Activated CD4-positive, CD25-positive, alpha-beta regulatory T cell treated with anti-CD3 and anti-CD28 coated beads, Interleukin-2, amount 50 U/mL, for 72 hours (primary cell): ENCODE measurements at regions not wholly inside any gene's neighbourhood (a gene's known extent, or its start where the extent isn't known, plus 50 kb on each side); places are given as distances from the start of the nearest gene placed in this dataset.

Source experiments
- DNase-seq: peaks from one replicate; pipeline ENCODE4 v3.0.0; 2021

- DNase-seq = no peak
Observed at GRCh38 chr2:133817680-133818566, 249.7 kb upstream of the NCKAP5 start.

- DNase-seq = no peak
Observed at GRCh38 chr2:133818661-133819060, 250.4 kb upstream of the NCKAP5 start.

- DNase-seq = no peak
Observed at GRCh38 chr2:133819906-133820305, 251.6 kb upstream of the NCKAP5 start.

- DNase-seq = no peak
Observed at GRCh38 chr2:133821107-133821760, 253.0 kb upstream of the NCKAP5 start.

- DNase-seq = no peak
Observed at GRCh38 chr2:133822517-133823225, 254.4 kb upstream of the NCKAP5 start.

- no peak for DNase-seq
Observed at GRCh38 chr2:133823226-133823550, 254.9 kb upstream of the NCKAP5 start.

- no peak for DNase-seq
Observed at GRCh38 chr2:133824869-133825268, 256.6 kb upstream of the NCKAP5 start.

- no peak for DNase-seq
Observed at GRCh38 chr2:133825778-133826177, 257.5 kb upstream of the NCKAP5 start.

- DNase-seq = no peak
Observed at GRCh38 chr2:133828913-133829312, 260.6 kb upstream of the NCKAP5 start.

- no peak for DNase-seq
Observed at GRCh38 chr2:133829450-133830020, 261.3 kb upstream of the NCKAP5 start.

- DNase-seq = no peak
Observed at GRCh38 chr2:133833746-133834145, 265.5 kb upstream of the NCKAP5 start.

GRCh38 chr2:133835821-133836619, 267.8 kb upstream of the NCKAP5 start:
- DNase-seq = no peak

GRCh38 chr2:133836691-133837345, 268.6 kb upstream of the NCKAP5 start:
- DNase-seq = no peak

GRCh38 chr2:133837441-133838094, 269.3 kb upstream of the NCKAP5 start:
- no peak for DNase-seq

- no peak for DNase-seq
Observed at GRCh38 chr2:133838642-133839365, 270.5 kb upstream of the NCKAP5 start.

GRCh38 chr2:133839677-133840076, 271.4 kb upstream of the NCKAP5 start:
- DNase-seq = no peak

- DNase-seq = no peak
Observed at GRCh38 chr2:133840761-133841160, 272.5 kb upstream of the NCKAP5 start.

GRCh38 chr2:133841900-133842299, 273.6 kb upstream of the NCKAP5 start:
- DNase-seq = no peak

- no peak for DNase-seq
Observed at GRCh38 chr2:133842446-133842845, 274.2 kb upstream of the NCKAP5 start.

GRCh38 chr2:133843091-133843490, 274.8 kb upstream of the NCKAP5 start:
- DNase-seq = no peak

- no peak for DNase-seq
Observed at GRCh38 chr2:133843551-133843950, 275.3 kb upstream of the NCKAP5 start.
